NCI-H1436 (cell line): ENCODE measurements at regions not wholly inside any gene's neighbourhood (a gene's known extent, or its start where the extent isn't known, plus 50 kb on each side); places are given as distances from the start of the nearest gene placed in this dataset.
"Not testable (repeated sequence)": the region's sequence is repeated elsewhere in the genome, so short reads cannot be mapped to it uniquely, and the experiment has no call there.

Experiments
- DNase-seq: peaks from one replicate; lab custom pipeline; 2025; lab: John Stamatoyannopoulos, UW

GRCh38 chr16:55016515-55016914 is 85.8 kb downstream of the IRX5 start:
- no peak for DNase-seq

- no peak for DNase-seq
Observed at GRCh38 chr16:55017321-55017720, 86.7 kb downstream of the IRX5 start.

GRCh38 chr16:55018881-55019280 is 88.2 kb downstream of the IRX5 start:
- DNase-seq, result no peak

- DNase-seq, result no peak
Observed at GRCh38 chr16:55019419-55020131, 88.9 kb downstream of the IRX5 start.

DNA sequence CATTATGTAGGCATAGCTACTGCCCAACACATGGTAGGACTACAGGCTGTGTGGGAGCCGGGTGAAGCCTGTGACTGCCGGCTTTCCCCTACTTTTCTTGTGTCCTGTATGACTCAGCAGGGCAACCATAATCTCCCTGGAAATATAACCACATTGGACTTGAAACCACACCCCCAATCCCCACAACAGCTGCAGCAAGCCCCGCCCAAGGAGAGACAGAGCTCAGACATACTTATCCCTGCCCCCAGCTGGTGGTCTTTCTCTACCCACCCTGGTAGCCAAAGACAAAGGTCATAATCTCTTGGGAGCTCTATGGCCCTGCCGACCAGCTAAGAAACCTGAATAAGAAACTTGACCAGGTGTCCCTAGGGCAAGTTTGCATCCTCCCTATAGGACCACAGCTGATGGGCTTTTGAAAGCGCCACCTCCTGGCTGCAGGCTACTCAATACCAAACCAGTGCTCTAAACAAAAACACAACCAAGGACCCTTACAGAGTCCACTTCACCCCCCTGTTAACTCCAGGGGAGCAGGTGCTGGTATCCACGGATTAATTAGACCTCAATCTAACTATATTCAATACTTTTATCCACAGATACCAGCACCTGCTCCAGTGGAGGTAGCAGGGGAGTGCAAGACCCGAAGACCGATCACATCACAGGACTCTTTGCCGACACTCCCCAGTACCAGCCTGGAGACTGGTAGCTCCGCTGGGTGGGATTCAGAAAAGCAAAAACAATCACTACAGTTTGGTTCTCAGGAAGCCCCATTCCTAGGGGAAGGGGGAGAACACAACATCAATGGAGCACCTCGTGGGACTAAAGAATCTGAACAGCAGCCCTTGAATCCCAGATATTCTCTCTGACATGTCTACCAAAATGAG is 91.2 kb downstream of the IRX5 start:
- DNase-seq, result no peak

DNA sequence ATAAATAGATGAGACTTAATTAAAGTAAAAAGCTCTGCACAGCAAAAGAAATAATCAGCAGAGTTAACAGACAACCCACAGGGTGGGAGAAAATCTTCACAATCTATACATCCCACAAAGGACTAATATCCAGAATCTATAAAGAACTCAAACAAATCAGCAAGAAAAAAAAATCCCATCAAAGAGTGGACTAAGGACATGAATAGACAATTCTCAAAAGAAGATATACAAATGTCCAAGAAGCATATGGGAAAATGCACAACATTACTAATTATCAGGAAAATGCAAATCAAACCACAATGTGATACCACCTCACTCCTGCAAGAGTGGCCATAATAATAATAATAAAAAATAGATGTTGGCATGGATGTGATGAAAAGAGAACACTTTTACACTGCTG is 96.6 kb downstream of the IRX5 start:
- DNase-seq, result not testable (repeated sequence)

GRCh38 chr16:55029509-55029908 is 98.8 kb downstream of the IRX5 start:
- DNase-seq, result no peak

DNA sequence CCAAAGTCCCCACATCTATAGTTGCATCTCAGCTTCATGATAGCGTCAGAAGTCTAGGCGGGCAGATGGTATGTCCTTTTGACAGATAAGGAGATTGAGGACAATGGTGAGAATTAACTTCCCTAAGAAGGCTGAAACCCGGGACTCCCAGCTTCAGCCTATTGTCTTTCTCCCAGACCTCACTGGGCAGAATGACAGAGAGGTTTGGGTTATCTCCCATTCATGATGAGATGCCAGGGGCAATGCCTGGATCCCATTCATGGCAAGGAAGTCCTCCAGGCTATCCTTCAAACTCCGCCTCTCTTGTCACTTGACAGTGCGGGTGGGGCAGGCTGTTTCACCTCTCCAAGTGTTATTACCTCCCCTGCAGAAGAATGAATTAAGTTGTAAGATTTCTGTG is 100.3 kb downstream of the IRX5 start:
- DNase-seq, result no peak

GRCh38 chr16:55031481-55031880 is 100.8 kb downstream of the IRX5 start:
- no peak for DNase-seq

GRCh38 chr16:55033225-55034156 is 102.8 kb downstream of the IRX5 start:
- no peak for DNase-seq

- DNase-seq, result no peak
Observed at GRCh38 chr16:55035029-55035428, 104.4 kb downstream of the IRX5 start.

GRCh38 chr16:55035956-55036355 is 105.3 kb downstream of the IRX5 start:
- no peak for DNase-seq

GRCh38 chr16:55036371-55036821 is 105.7 kb downstream of the IRX5 start:
- no peak for DNase-seq

GRCh38 chr16:55037046-55037445 is 106.4 kb downstream of the IRX5 start:
- no peak for DNase-seq

GRCh38 chr16:55037966-55038365 is 107.3 kb downstream of the IRX5 start:
- no peak for DNase-seq

- DNase-seq, result no peak
Observed at GRCh38 chr16:55039042-55039441, 108.4 kb downstream of the IRX5 start.

DNA sequence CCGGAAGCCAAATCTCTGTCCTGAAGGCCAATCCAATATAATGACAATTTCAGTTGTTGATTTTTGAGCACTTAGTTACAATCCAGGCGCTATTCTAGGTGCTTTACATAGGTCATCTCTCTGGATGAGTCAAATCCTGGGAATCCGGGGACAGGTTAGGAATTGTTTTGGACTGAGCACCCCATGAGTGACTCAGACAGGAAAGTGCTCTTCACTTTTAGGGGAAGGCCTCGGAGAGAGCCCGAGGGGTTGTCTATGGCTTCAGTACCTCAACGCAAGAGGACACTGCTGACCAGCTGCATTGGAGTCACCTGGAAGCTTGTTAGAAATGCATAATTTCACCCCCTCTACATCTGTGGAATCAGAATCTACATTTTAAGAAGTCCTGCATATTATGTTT is 108.8 kb downstream of the IRX5 start:
- DNase-seq, result no peak

DNA sequence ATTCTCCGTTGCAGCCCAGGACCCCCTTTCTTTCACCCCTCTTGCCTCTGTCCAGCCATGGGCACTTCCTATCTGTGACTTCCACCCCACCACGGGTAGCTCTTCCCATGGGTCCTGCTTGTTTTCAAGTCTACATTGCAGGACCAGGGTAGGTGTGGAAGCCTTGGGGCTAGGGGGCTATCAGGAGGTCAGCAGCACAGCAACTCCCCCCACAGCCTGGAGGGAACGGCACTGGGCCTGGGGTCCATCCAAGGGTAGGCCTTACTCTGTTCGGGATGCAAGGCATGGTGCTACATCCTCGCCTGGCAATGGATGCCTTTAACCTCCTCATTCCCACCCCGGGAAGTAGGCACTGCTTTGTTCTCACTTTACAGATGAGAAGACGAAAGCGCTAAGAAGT is 109.3 kb downstream of the IRX5 start:
- no peak for DNase-seq

- no peak for DNase-seq
Observed at GRCh38 chr16:55040366-55041086, 109.9 kb downstream of the IRX5 start.

- DNase-seq, result no peak
Observed at GRCh38 chr16:55041540-55042234, 111.0 kb downstream of the IRX5 start.
